ENCODE measurements at regions not wholly inside any gene's neighbourhood (a gene's known extent, or its start where the extent isn't known, plus 50 kb on each side); places are given as distances from the start of the nearest gene placed in this dataset.

- no peak for TF ChIP-seq CTCF (IDR thresholded peaks at IDR 0.05)
- TF ChIP-seq POLR2AphosphoS5 (IDR thresholded peaks at IDR 0.05): no peak
- TF ChIP-seq POLR2A (IDR thresholded peaks at IDR 0.05): no peak
Measured at GRCh38 chr20:40275738-40276137, 413.3 kb downstream of the MAFB start.
